Activated T-helper 1 cell treated with anti-CD3 and anti-CD28 coated beads, Interleukin-12 subunit alpha, Interleukin-12 subunit beta, Interleukin-2, Interleukin-4 antibody, amounts not matched to agents 30 ng/mL and 10 ng/mL and 1 ng/mL, durations not matched to agents 14 hours and 24 hours and 36 hours (primary cell): ENCODE measurements at regions not wholly inside any gene's neighbourhood (a gene's known extent, or its start where the extent isn't known, plus 50 kb on each side); places are given as distances from the start of the nearest gene placed in this dataset.
A peak's percentile ranks its signal among the peaks of the same experiment; 100 is the strongest.
"Not testable (repeated sequence)": the region's sequence is repeated elsewhere in the genome, so short reads cannot be mapped to it uniquely, and the experiment has no call there.

ENCODE experiments used
- DNase-seq: peaks from one replicate; pipeline ENCODE4 v3.0.0; 2021; ENCODE audit warnings: low spot score
- H3K27ac Mint-ChIP-seq: one replicate; pipeline ENCODE4 v1.8.0; 2021; ENCODE audit warnings: mild to moderate bottlenecking, mixed read lengths
- H3K27me3 Mint-ChIP-seq: one replicate; pipeline ENCODE4 v1.8.0; 2022; ENCODE audit warnings: mild to moderate bottlenecking, moderate library complexity, mixed read lengths; ENCODE audit not compliant: insufficient read depth
- H3K36me3 Mint-ChIP-seq: one replicate; pipeline ENCODE4 v1.8.0; 2021; ENCODE audit warnings: low read depth, mixed read lengths
- H3K4me1 Mint-ChIP-seq: one replicate; pipeline ENCODE4 v1.8.0; 2021; ENCODE audit warnings: low read depth, mixed read lengths
- H3K4me3 Mint-ChIP-seq: one replicate; pipeline ENCODE4 v1.8.0; 2021; ENCODE audit warnings: mild to moderate bottlenecking, moderate library complexity, mixed read lengths
- H3K9me3 Mint-ChIP-seq: one replicate; pipeline ENCODE4 v1.8.0; 2021; ENCODE audit warnings: mixed read lengths
- intact Hi-C: fragments of 100-400 bp; cut with micrococcal nuclease; formaldehyde crosslinking; loops from one replicate; pipeline ENCODE4 v1.15.1; 2024

DNA sequence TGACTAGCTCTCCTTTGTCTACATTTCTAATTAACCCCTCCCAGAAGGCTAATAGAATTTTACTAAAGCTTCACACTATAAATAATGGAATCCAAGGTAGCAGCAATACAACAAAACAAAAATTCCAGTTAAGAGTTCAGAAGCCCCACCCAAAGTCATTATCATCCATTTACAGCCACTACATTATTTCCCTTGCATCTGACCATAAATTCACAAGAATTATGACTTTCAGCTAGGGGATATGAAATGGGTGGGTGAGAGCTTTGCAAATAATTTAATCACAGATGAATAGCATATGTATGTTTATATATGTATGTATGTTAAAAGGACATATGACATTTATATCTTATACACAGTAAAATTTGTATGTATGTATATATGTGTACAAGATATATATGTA is 65.3 kb upstream of the PTGDR start:
- no peaks in the 10 kb centered on the region for H3K4me1 Mint-ChIP-seq
- DNase-seq = no peak
- intact Hi-C loops = no loop called here
- H3K9me3 Mint-ChIP-seq = peaks cover 20% of the 10 kb centered on the region
- no peaks in the 10 kb centered on the region for H3K36me3 Mint-ChIP-seq
- no peak overlapping the region for H3K27ac Mint-ChIP-seq
- no peak overlapping the region for H3K4me3 Mint-ChIP-seq
- H3K27me3 Mint-ChIP-seq = peaks cover 2% of the 10 kb centered on the region

DNA sequence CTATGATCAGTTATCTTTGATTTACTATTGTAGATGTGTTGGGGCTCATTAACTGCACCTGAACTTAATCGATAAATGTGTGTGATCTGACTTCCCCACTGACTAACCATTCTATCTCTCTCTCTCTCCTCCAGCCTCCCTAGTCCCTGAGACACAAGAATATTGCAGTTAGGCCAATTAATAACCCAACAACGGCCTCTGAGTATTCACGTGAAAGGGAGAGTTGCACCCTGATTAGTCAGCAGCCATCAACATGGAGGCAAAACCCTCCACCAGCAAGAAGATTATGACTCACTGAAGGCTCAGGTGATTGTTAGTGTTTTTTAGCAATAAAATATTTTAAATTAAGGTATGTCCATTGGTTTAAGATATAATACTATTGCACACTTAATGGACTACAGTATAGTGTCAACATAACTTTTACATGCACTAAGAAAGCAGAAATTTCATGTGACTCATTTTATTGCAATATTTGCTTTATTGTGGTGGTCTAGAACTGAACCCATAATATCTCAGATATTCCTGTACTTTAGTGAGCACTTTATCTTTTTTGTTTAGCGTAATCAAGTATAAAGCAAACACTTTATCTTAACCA is 77.1 kb upstream of the PTGDR start:
- Mint-ChIP-seq H3K9me3 (peaks cover 12% of the 10 kb centered on the region), H3K36me3 (peaks cover 2% of the 10 kb centered on the region), H3K27me3 (peaks cover 3% of the 10 kb centered on the region), H3K4me3 (no peak overlapping the region), H3K4me1 (no peaks in the 10 kb centered on the region), H3K27ac (no peak overlapping the region)
- intact Hi-C loops = no loop called here
- no peak for DNase-seq

DNA sequence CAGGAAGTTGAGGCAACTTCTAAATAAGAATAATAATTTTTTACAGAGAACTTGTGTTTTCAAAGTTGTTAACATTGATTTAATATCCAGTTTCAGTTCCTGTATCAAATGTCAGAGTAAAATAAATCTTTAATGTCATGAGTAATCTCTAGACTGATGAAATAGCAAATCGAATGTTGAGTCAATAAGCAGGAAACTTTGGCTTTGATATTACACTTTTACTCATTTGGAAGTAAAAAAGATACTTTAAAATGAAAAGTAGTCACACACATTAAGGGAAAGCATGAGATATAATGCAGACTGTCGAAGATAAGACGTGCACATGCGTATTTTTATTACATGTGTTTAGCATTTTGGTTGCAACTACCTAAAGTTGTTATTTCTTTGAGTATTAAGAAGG is 78.2 kb upstream of the PTGDR start:
- H3K9me3 Mint-ChIP-seq = peaks cover 6% of the 10 kb centered on the region
- H3K4me3 Mint-ChIP-seq = no peak overlapping the region
- no peak for DNase-seq
- intact Hi-C loops = no loop called here
- H3K36me3 Mint-ChIP-seq = peaks cover 2% of the 10 kb centered on the region
- H3K27ac Mint-ChIP-seq = no peak overlapping the region
- peaks cover 1% of the 10 kb centered on the region for H3K27me3 Mint-ChIP-seq
- H3K4me1 Mint-ChIP-seq = no peaks in the 10 kb centered on the region

DNA sequence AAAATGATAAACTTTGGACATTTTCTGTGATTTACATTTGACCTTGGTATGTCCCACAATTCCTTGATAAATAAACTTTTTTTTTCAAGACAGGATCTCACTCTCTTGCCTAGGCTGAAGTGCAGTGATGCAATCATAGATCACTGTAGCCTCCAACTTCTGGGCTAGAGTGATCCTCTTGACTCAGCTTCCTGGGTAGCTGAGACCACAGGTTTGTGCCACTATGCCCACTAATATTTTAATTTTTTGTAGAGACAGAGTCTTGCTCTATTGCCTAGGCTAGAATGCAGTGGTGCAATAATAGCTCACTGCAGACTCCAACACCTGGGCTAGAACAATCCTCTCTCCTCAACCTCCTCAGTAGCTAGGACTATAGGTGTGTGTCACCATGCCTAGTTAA is 79.1 kb upstream of the PTGDR start:
- Mint-ChIP-seq H3K36me3 (peaks cover 2% of the 10 kb centered on the region), H3K4me3 (no peak overlapping the region), H3K27ac (no peak overlapping the region), H3K9me3 (peaks cover 8% of the 10 kb centered on the region), H3K4me1 (no peaks in the 10 kb centered on the region), H3K27me3 (no peaks in the 10 kb centered on the region)
- intact Hi-C loops = no loop called here
- DNase-seq = no peak

DNA sequence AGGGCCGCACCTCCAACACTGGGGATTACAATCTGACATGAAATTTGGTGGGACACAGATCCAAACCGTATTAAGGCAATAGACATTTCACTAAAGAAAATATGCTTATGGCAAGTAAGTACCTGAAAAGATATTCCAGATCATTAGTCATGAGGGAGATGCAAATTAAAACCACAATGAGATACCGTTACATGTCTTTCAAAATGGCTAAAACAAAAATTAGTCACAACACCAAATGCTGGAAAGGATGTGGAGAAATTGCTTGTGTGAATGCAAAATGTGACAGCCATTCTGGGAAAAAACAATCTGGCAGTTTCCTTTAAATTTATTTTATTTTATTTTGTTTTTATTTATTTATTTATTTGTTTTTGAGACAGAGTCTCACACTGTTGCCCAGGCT is 82.3 kb upstream of the PTGDR start:
- intact Hi-C loops = no loop called here
- DNase-seq = no peak

DNA sequence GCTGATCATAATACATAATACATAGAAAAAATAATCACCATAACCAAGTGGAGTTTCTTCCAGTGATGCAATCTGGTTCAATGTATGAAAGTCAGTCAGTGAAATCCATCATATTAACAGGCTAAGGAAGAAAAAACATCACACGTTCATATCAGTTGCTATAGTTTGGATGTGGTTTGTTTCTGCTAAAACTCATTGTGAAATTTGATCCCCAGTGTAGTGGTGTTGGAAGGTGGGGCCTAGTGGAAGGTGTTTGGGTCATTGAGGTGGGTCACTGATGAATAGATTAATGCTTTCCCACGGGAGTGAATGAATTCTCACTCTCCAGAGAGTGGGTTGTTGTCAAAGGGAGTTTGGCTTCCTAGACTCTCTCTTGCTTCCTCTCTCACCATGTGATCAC is 84.6 kb upstream of the PTGDR start:
- intact Hi-C loops = no loop called here
- H3K27me3 Mint-ChIP-seq = no peaks in the 10 kb centered on the region

More for the DNA sequence above, 82.3 kb upstream of the PTGDR start:
- peaks cover 20% of the 10 kb centered on the region for H3K9me3 Mint-ChIP-seq
- H3K27me3 Mint-ChIP-seq = no peaks in the 10 kb centered on the region
- no peaks in the 10 kb centered on the region for H3K36me3 Mint-ChIP-seq
- H3K4me1 Mint-ChIP-seq = no peaks in the 10 kb centered on the region
- no peak overlapping the region for H3K4me3 Mint-ChIP-seq
- H3K27ac Mint-ChIP-seq = no peak overlapping the region

DNA sequence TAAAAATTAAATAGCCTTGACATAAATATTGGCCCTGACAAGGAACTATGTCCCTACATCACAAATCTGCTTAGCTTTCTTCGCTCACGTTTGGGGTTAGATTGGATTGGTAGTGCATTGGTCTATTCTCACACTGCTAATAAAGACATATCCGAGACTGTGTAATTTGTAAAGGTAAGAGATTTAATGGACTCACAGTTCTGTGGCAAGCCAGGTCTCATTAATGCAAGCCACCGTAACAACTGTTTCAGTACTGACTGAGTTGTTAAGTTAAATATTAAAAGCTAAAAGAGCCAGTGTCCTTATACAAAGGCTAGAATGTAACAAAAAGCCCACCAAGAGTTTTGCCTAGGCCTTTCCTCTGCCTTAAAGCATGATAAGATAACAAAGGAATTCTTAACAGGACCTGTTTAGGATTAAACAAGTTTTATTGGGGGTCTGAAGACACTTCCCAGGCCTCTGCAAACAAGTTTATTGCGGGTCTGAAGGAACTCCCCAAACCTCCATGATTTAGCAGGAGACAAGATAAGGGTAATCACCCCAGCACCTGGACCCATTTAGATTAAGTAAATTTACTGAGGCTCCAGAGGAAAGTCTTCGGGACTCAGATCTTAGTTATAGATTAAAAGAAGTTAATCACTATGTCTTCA is 88.2 kb upstream of the PTGDR start:
- intact Hi-C loops = no loop called here
- no peak for DNase-seq
- Mint-ChIP-seq H3K27ac (no peak overlapping the region), H3K9me3 (peaks cover 42% of the 10 kb centered on the region), H3K27me3 (no peaks in the 10 kb centered on the region), H3K36me3 (peaks cover 3% of the 10 kb centered on the region), H3K4me1 (peaks cover 21% of the 10 kb centered on the region), H3K4me3 (no peak overlapping the region)

More for the DNA sequence above, 84.6 kb upstream of the PTGDR start:
- no peaks in the 10 kb centered on the region for H3K36me3 Mint-ChIP-seq
- H3K9me3 Mint-ChIP-seq = peaks cover 26% of the 10 kb centered on the region
- DNase-seq = no peak
- no peak overlapping the region for H3K27ac Mint-ChIP-seq
- H3K4me3 Mint-ChIP-seq = no peak overlapping the region
- H3K4me1 Mint-ChIP-seq = no peaks in the 10 kb centered on the region

DNA sequence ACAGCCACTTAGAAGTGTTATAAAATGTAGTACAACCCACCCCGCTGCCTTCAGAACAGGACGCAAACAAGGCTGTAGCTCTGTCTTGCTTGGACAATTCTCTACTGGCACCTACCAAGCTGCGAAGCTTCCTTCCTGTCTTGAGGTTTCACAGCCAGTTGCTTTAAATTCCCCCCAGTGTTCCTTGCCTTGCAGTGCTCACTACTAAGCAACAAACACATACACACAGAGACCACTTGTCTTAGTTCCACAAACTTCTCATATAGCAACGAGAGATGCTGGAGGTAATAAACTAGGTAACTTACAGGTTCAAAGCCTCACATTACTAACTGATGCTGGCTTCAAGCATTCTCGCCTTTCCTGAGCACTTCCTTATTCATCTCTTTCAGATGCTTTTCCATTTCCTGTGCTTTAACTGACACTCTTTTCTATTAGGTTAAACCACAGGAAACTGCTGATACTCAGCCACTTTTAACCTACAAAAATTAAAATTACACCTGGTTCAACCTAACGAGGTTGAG is 91.5 kb upstream of the PTGDR start:
- peaks cover 56% of the 10 kb centered on the region for H3K9me3 Mint-ChIP-seq
- peaks cover 3% of the 10 kb centered on the region for H3K36me3 Mint-ChIP-seq
- no peak for DNase-seq
- intact Hi-C loops = no loop called here
- H3K27me3 Mint-ChIP-seq = no peaks in the 10 kb centered on the region
- peaks cover 21% of the 10 kb centered on the region for H3K4me1 Mint-ChIP-seq
- peak overlapping the region; percentile 16 for H3K27ac Mint-ChIP-seq
- H3K4me3 Mint-ChIP-seq = peak overlapping the region; percentile 33

DNA sequence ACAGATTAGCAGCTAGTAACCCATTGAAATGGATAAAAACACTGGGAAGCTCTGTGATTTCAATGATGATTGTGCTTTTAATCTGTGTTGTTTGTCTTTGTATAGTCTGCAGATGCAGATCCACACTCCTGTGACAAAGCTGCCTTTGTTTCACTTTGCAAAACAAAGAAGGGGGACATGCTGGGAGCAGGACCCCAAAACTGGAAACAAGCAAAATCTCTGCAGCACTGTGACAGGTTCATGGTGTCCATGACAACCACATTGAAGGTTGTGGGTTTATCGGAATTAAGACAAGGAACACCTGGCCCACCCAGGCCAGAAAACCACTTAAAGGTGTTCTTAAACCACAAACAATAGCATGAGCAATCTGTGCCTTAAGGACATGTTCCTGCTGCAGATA is 95.6 kb upstream of the PTGDR start:
- H3K27me3 Mint-ChIP-seq, H3K4me3 Mint-ChIP-seq, H3K36me3 Mint-ChIP-seq, DNase-seq, intact Hi-C loops, H3K27ac Mint-ChIP-seq: not testable (repeated sequence)
- Mint-ChIP-seq H3K9me3 (peaks cover 57% of the 10 kb centered on the region), H3K4me1 (peaks cover 19% of the 10 kb centered on the region)

DNA sequence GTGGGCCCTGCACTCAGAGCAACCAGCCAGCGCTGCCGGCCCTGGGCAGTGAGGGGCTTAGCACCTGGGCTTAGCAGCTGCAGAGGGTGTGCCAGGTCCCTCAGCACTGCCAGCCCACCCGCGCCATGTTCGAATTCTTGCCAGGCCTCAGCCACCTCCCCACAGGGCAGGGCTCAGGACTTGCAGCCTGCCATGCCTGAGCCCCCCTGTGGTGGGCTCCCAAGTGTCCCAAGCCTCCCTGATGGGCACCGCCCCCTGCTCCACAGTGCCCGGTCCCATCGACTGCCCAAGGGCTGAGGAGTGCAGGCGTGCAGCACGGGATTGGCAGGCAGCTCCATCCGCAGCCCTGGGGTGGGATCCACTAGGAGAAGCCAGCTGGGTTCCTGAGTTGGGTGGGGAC is 98.0 kb upstream of the NID2 start:
- Mint-ChIP-seq H3K4me3 (no peak overlapping the region), H3K27ac (no peak overlapping the region), H3K4me1 (no peaks in the 10 kb centered on the region), H3K36me3 (no peaks in the 10 kb centered on the region), H3K27me3 (peaks cover 5% of the 10 kb centered on the region), H3K9me3 (peaks cover 33% of the 10 kb centered on the region)
- no peak for DNase-seq
- intact Hi-C loops = no loop called here

DNA sequence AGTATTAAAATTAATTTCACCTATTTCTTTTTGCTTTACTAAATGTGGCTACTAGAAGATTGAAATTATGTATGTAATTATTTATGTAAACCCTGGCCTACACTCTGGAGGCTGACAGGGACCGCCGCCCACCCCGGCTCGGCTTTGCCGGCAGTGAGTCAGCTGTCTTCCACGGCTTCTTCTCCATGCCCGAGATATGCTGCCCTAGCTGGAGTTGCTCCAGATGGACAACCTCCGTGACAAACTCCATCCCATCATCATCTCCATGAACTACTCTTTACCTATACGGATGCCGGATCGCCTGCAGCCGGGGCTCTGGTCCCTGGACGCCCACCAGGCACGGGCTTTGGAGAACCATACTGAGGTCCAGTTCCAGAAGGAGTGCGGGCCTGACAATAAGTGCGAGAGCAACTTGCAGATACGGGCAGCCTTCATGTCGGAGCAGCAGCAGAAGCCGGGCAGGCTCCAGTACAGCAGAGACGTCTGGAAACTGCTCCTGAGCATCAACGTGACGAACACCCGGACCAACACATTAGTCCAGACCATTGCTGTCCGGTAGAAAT is 86.9 kb upstream of the NID2 start:
- H3K4me1 Mint-ChIP-seq = peaks cover 12% of the 10 kb centered on the region
- intact Hi-C loops = no loop called here
- H3K9me3 Mint-ChIP-seq = no peaks in the 10 kb centered on the region
- H3K27me3 Mint-ChIP-seq = peaks cover 9% of the 10 kb centered on the region
- H3K27ac Mint-ChIP-seq = no peak overlapping the region
- no peak overlapping the region for H3K4me3 Mint-ChIP-seq
- peaks cover 1% of the 10 kb centered on the region for H3K36me3 Mint-ChIP-seq
- no peak for DNase-seq

DNA sequence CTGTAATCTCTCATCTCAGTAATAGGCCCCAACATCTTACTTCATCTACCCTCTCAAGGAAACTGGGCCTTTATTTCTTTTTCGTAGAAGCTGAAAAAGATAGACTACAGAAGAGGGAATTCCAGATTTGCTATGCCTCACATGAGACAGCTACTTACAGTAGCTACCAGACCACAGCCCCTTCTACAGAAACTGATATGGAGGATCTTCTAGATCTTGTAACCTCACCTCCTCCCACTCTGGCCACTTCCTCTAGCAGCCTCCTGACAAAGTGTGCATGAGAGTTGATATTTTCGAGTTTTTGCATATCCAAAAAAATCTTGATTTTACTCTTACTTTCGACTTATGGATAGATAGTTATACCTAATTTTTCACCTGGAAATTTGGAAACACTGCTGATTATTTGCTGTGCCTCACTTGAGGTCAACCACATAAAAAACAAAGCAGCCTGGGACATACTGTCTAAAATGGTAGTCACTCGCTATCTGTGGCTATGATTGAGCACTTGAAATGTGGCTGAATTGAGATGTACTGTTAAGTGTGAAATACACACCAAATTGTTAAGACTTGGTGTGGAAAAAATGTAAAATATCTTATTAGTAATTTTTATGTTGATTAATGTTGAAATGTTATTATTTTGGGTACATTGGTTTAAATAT is 86.3 kb upstream of the NID2 start:
- Mint-ChIP-seq H3K9me3 (no peaks in the 10 kb centered on the region), H3K36me3 (peaks cover 1% of the 10 kb centered on the region), H3K4me3 (no peak overlapping the region), H3K27ac (no peak overlapping the region), H3K27me3 (peaks cover 9% of the 10 kb centered on the region), H3K4me1 (peaks cover 12% of the 10 kb centered on the region)
- intact Hi-C loops = no loop called here
- no peak for DNase-seq

DNA sequence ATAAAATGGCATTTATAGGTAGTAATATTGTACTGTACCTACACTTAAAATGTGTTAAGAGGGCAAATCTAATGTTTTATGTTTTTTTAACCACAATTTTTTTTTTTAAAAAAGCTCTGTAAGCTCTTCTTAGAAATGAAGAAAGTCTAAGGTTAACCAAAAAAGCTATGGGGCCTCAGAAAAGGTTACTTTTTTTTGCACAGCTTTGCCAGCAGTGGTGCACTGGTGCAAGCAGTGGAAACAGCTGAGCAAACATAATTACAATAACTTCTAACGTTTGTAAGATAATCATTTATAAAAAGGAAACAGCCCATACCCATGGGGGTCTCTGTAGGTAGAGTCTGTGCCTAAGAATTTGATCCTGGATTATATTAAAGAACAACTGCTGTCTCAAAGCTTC is 85.1 kb upstream of the NID2 start:
- Mint-ChIP-seq H3K9me3 (no peaks in the 10 kb centered on the region), H3K27ac (no peak overlapping the region), H3K4me1 (peaks cover 12% of the 10 kb centered on the region), H3K36me3 (peaks cover 1% of the 10 kb centered on the region), H3K27me3 (peaks cover 5% of the 10 kb centered on the region), H3K4me3 (no peak overlapping the region)
- DNase-seq = no peak
- intact Hi-C loops = no loop called here
